ENCODE measurements at regions not wholly inside any gene's neighbourhood (a gene's known extent, or its start where the extent isn't known, plus 50 kb on each side); places are given as distances from the start of the nearest gene placed in this dataset.

- no peaks in the 10 kb centered on the region for H3K9me3 ChIP-seq (ENCODE audit: control insufficient read depth in 4 of 4, low read length in 3 of 4)
- H3K27me3 ChIP-seq (ENCODE audit: control insufficient read depth in 4 of 4, insufficient read depth in 4 of 4, low read length in 3 of 4): no peaks in the 10 kb centered on the region
- no peaks in the 10 kb centered on the region for H3K36me3 ChIP-seq (ENCODE audit: control insufficient read depth in 4 of 4, insufficient read depth in 3 of 4, low read depth in 1 of 4, low read length in 3 of 4)
- H3K4me1 ChIP-seq (ENCODE audit: control insufficient read depth in 4 of 4, insufficient read depth in 4 of 4, low read length in 3 of 4): no peaks in the 10 kb centered on the region
- no peak overlapping the region for H3K27ac ChIP-seq (ENCODE audit: low read depth in 1 of 2, low read length in 2 of 2)
- H3K4me3 ChIP-seq (ENCODE audit: low read depth in 1 of 3, low read length in 3 of 3): no peak overlapping the region
- TF ChIP-seq MAX (IDR thresholded peaks at IDR 0.05) (no peak), REST (IDR thresholded peaks at IDR 0.05) (no peak), YY1 (IDR thresholded peaks at IDR 0.05) (no peak), FOXA2 (IDR thresholded peaks at IDR 0.05) (no peak), TAF1 (conservative IDR thresholded peaks at IDR 0.05) (no peak), GABPA (IDR thresholded peaks at IDR 0.05 in 1 of 2, conservative IDR thresholded peaks at IDR 0.05 in 1 of 2) (no peak), HNF4A (conservative IDR thresholded peaks at IDR 0.05) (no peak), RAD21 (IDR thresholded peaks at IDR 0.05) (no peak), EGR1 (IDR thresholded peaks at IDR 0.05; ENCODE audit: low read depth in 2 of 2) (no peak), ATF3 (IDR thresholded peaks at IDR 0.05) (no peak), NR2F2 (IDR thresholded peaks at IDR 0.05) (no peak), SP1 (IDR thresholded peaks at IDR 0.05) (no peak), FOXA1 (IDR thresholded peaks at IDR 0.05) (no peak), HNF4G (IDR thresholded peaks at IDR 0.05) (no peak)
- DNase-seq (ENCODE audit: low spot score): no peak
- H3K9ac ChIP-seq (ENCODE audit: low read depth in 1 of 2, low read length in 2 of 2): no peak overlapping the region
- 87% methylated on average over 10 of the region's 10 CpGs for WGBS
Measured at GRCh38 chr2:3071685-3072263, 305.8 kb downstream of the EIPR1 start.

- 93% methylated on average over 7 of the region's 7 CpGs for WGBS
- no peaks in the 10 kb centered on the region for H3K36me3 ChIP-seq (ENCODE audit: control insufficient read depth in 4 of 4, insufficient read depth in 3 of 4, low read depth in 1 of 4, low read length in 3 of 4)
Measured at GRCh38 chr2:3066831-3067230, 310.8 kb downstream of the EIPR1 start.

More at GRCh38 chr2:3066831-3067230, 310.8 kb downstream of the EIPR1 start:
- no peaks in the 10 kb centered on the region for H3K9me3 ChIP-seq (ENCODE audit: control insufficient read depth in 4 of 4, low read length in 3 of 4)
- no peak overlapping the region for H3K9ac ChIP-seq (ENCODE audit: low read depth in 1 of 2, low read length in 2 of 2)
- DNase-seq (ENCODE audit: low spot score): no peak
- no peaks in the 10 kb centered on the region for H3K4me1 ChIP-seq (ENCODE audit: control insufficient read depth in 4 of 4, insufficient read depth in 4 of 4, low read length in 3 of 4)
- no peaks in the 10 kb centered on the region for H3K27me3 ChIP-seq (ENCODE audit: control insufficient read depth in 4 of 4, insufficient read depth in 4 of 4, low read length in 3 of 4)
- H3K27ac ChIP-seq (ENCODE audit: low read depth in 1 of 2, low read length in 2 of 2): no peak overlapping the region
- TF ChIP-seq TAF1 (conservative IDR thresholded peaks at IDR 0.05): no peak
- TF ChIP-seq EGR1 (IDR thresholded peaks at IDR 0.05; ENCODE audit: low read depth in 2 of 2): no peak
- no peak for TF ChIP-seq CTCF (IDR thresholded peaks at IDR 0.05; ENCODE audit: low read depth, low read length, missing input control)
- no peak for TF ChIP-seq NR2F2 (IDR thresholded peaks at IDR 0.05)
- no peak for TF ChIP-seq ATF3 (IDR thresholded peaks at IDR 0.05)
- TF ChIP-seq FOXA2 (IDR thresholded peaks at IDR 0.05): no peak
- no peak for TF ChIP-seq MAX (IDR thresholded peaks at IDR 0.05)
- no peak for TF ChIP-seq HNF4A (conservative IDR thresholded peaks at IDR 0.05)
- TF ChIP-seq JUND (IDR thresholded peaks at IDR 0.05): no peak
- H3K4me3 ChIP-seq (ENCODE audit: low read depth in 1 of 3, low read length in 3 of 3): no peak overlapping the region

All from liver (tissue), 8 donors.